ENCODE measurements at regions not wholly inside any gene's neighbourhood (a gene's known extent, or its start where the extent isn't known, plus 50 kb on each side); places are given as distances from the start of the nearest gene placed in this dataset.

- H3F3A ChIP-seq (ENCODE audit: insufficient read depth, low read length, poor library complexity, severe bottlenecking), result no peaks in the 10 kb centered on the region
- H3K9me2 ChIP-seq (ENCODE audit: insufficient read depth, low read length), result no peaks in the 10 kb centered on the region
- no peak overlapping the region for H2AFZ ChIP-seq (ENCODE audit: low read depth, low read length)
- no peaks in the 10 kb centered on the region for H3K27me3 ChIP-seq (ENCODE audit: insufficient read depth, low read depth, low read length)
- no peaks in the 10 kb centered on the region for H3K36me3 ChIP-seq (ENCODE audit: insufficient read depth, low read length)
- TF ChIP-seq REST (IDR thresholded peaks at IDR 0.05; ENCODE audit: borderline replicate concordance), result no peak
- no peak for TF ChIP-seq POLR2AphosphoS5 (IDR thresholded peaks at IDR 0.05)
- TF ChIP-seq EZH2 (IDR thresholded peaks at IDR 0.05; ENCODE audit: borderline replicate concordance, insufficient read depth, low read length, poor library complexity, severe bottlenecking), result no peak
- no peak for TF ChIP-seq TAF1 (IDR thresholded peaks at IDR 0.05; ENCODE audit: low read depth)
- TF ChIP-seq CTCF (IDR thresholded peaks at IDR 0.05; ENCODE audit: poor library complexity, severe bottlenecking), result no peak
- no peak for TF ChIP-seq RAD21 (conservative IDR thresholded peaks at IDR 0.05)
- no peak for TF ChIP-seq SMC3 (conservative IDR thresholded peaks at IDR 0.05; ENCODE audit: poor library complexity)
- no peak overlapping the region for H3K9ac ChIP-seq (ENCODE audit: low read length)
- no peaks in the 10 kb centered on the region for H4K20me1 ChIP-seq (ENCODE audit: insufficient read depth)
- H3K4me3 ChIP-seq (ENCODE audit: low read length), result no peak overlapping the region
- no peak overlapping the region for H3K27ac ChIP-seq (ENCODE audit: low read length)
- no peaks in the 10 kb centered on the region for H3K79me2 ChIP-seq (replicated peaks; ENCODE audit: insufficient read depth, low read length)
- H3K9me3 ChIP-seq (ENCODE audit: low read length), result no peaks in the 10 kb centered on the region
- no peak overlapping the region for H3K4me2 ChIP-seq (ENCODE audit: low read length)
These were observed 68.8 kb upstream of the SEC14L1 start for GRCh38 chr17:77071925-77072490.

- no peaks in the 10 kb centered on the region for H3K9me3 ChIP-seq (ENCODE audit: low read length)
- no peaks in the 10 kb centered on the region for H3K79me2 ChIP-seq (replicated peaks; ENCODE audit: insufficient read depth, low read length)
- no peaks in the 10 kb centered on the region for H3F3A ChIP-seq (ENCODE audit: insufficient read depth, low read length, poor library complexity, severe bottlenecking)
- H4K20me1 ChIP-seq (ENCODE audit: insufficient read depth), result no peaks in the 10 kb centered on the region
- TF ChIP-seq POLR2AphosphoS5 (IDR thresholded peaks at IDR 0.05) (no peak), SMC3 (conservative IDR thresholded peaks at IDR 0.05; ENCODE audit: poor library complexity) (no peak), EP300 (conservative IDR thresholded peaks at IDR 0.05; ENCODE audit: poor library complexity, severe bottlenecking) (no peak), RAD21 (conservative IDR thresholded peaks at IDR 0.05) (no peak), EZH2 (IDR thresholded peaks at IDR 0.05; ENCODE audit: borderline replicate concordance, insufficient read depth, low read length, poor library complexity, severe bottlenecking) (no peak), TAF1 (IDR thresholded peaks at IDR 0.05; ENCODE audit: low read depth) (no peak), MXI1 (conservative IDR thresholded peaks at IDR 0.05; ENCODE audit: poor library complexity, severe bottlenecking) (no peak)
- H3K4me3 ChIP-seq (ENCODE audit: low read length), result no peak overlapping the region
- no peaks in the 10 kb centered on the region for H3K36me3 ChIP-seq (ENCODE audit: insufficient read depth, low read length)
- H3K27me3 ChIP-seq (ENCODE audit: insufficient read depth, low read depth, low read length), result no peaks in the 10 kb centered on the region
- no peak overlapping the region for H2AFZ ChIP-seq (ENCODE audit: low read depth, low read length)
- no peaks in the 10 kb centered on the region for H3K9me2 ChIP-seq (ENCODE audit: insufficient read depth, low read length)
- no peak overlapping the region for H3K27ac ChIP-seq (ENCODE audit: low read length)
- no peak overlapping the region for H3K9ac ChIP-seq (ENCODE audit: low read length)
- H3K4me2 ChIP-seq (ENCODE audit: low read length), result no peak overlapping the region
These were observed 68.1 kb upstream of the SEC14L1 start for GRCh38 chr17:77072670-77073069.
